ENCODE measurements at regions not wholly inside any gene's neighbourhood (a gene's known extent, or its start where the extent isn't known, plus 50 kb on each side); places are given as distances from the start of the nearest gene placed in this dataset.

- H3K4me1 ChIP-seq, result peaks cover 0 to 39% (median 8%) of the 10 kb centered on the region in 12 donors
- H3K27me3 ChIP-seq, result no peaks in the 10 kb centered on the region
- H3K4me3 ChIP-seq, result no peak overlapping the region
- H3K9me3 ChIP-seq, result no peaks in the 10 kb centered on the region
- DNase-seq (no peak), ATAC-seq (no peak)
- intact Hi-C loops (cut with DNase I), result loop anchor here in 1 of 10 donors (10.0 kb wide), 1 partner anchor 315 kb away; no protein-coding TSS in a partner anchor
- no peak for TF ChIP-seq CTCF (IDR thresholded peaks at IDR 0.05)
- TF ChIP-seq POLR2A (IDR thresholded peaks at IDR 0.05), result no peak
- no peaks in the 10 kb centered on the region for H3K36me3 ChIP-seq
- no peak overlapping the region for H3K27ac ChIP-seq
- 62 to 73% (median 72%) methylated on average over 2 of the region's 2 CpGs for WGBS, 4 donors
Measured at GRCh38 chr4:71239365-71239764, 99.5 kb upstream of the SLC4A4 start.

- DNase-seq (no peak), ATAC-seq (peak in 1 of 4 donors; percentile 33)
- Histone ChIP-seq H3K9me3 (no peaks in the 10 kb centered on the region), H3K4me1 (peaks cover 0 to 34% (median 8%) of the 10 kb centered on the region in 12 donors), H3K27me3 (no peaks in the 10 kb centered on the region), H3K4me3 (no peak overlapping the region), H3K36me3 (no peaks in the 10 kb centered on the region), H3K27ac (no peak overlapping the region)
- TF ChIP-seq CTCF (IDR thresholded peaks at IDR 0.05) (no peak), POLR2A (IDR thresholded peaks at IDR 0.05) (no peak)
- 74 to 86% (median 83%) methylated on average over 1 of the region's 1 CpG for WGBS, 4 donors
- intact Hi-C loops (cut with DNase I), result no loop called here
Measured at GRCh38 chr4:71240094-71240493, 98.7 kb upstream of the SLC4A4 start.

GRCh38 chr4:71241501-71242288 lies 97.1 kb upstream of the SLC4A4 start:
- DNase-seq, result peak in 2 of 5 donors; percentile 45 to 50
- H3K36me3 ChIP-seq, result no peaks in the 10 kb centered on the region
- no peak for TF ChIP-seq CTCF (IDR thresholded peaks at IDR 0.05)
- TF ChIP-seq POLR2A (IDR thresholded peaks at IDR 0.05), result no peak
- ATAC-seq, result peak in 3 of 4 donors; percentile 85 to 90 (median 90)
- H3K27ac ChIP-seq, result peak overlapping the region in 11 of 12 donors; percentile 2 to 62 (median 52)
- WGBS, 4 donors, result 22 to 30% (median 26%) methylated on average over 8 of the region's 8 CpGs
- H3K4me3 ChIP-seq, result no peak overlapping the region
- no peaks in the 10 kb centered on the region for H3K9me3 ChIP-seq
- intact Hi-C loops (cut with DNase I), result no loop called here
- H3K4me1 ChIP-seq, result peaks cover 0 to 28% (median 7%) of the 10 kb centered on the region in 12 donors
- no peaks in the 10 kb centered on the region for H3K27me3 ChIP-seq

GRCh38 chr4:71243091-71243833 lies 95.6 kb upstream of the SLC4A4 start:
- 91 to 95% (median 94%) methylated on average over 3 of the region's 3 CpGs for WGBS, 4 donors
- TF ChIP-seq CTCF (IDR thresholded peaks at IDR 0.05) (no peak), POLR2A (IDR thresholded peaks at IDR 0.05) (no peak)
- Histone ChIP-seq H3K27me3 (no peaks in the 10 kb centered on the region), H3K36me3 (no peaks in the 10 kb centered on the region), H3K4me1 (peaks cover 0 to 36% (median 7%) of the 10 kb centered on the region in 12 donors), H3K4me3 (no peak overlapping the region), H3K9me3 (no peaks in the 10 kb centered on the region), H3K27ac (no peak overlapping the region)
- ATAC-seq, result no peak
- DNase-seq, result no peak
- intact Hi-C loops (cut with DNase I), result no loop called here
